ENCODE measurements at regions not wholly inside any gene's neighbourhood (a gene's known extent, or its start where the extent isn't known, plus 50 kb on each side); places are given as distances from the start of the nearest gene placed in this dataset.

- H3K9me3 ChIP-seq (ENCODE audit: control insufficient read depth, low read depth, low read length): no peaks in the 10 kb centered on the region
- H3K9me3 Mint-ChIP-seq: peaks cover 6 to 7% of the 10 kb centered on the region in 2 experiments
These were observed 69.2 kb downstream of the SLC41A2 start for GRCh38 chr12:104888892-104889291.

More at GRCh38 chr12:104888892-104889291, 69.2 kb downstream of the SLC41A2 start:
- Histone ChIP-seq H2BK120ac (ENCODE audit: low read depth, low read length, poor library complexity, severe bottlenecking) (no peak overlapping the region), H3K27me3 (ENCODE audit: insufficient read depth, low read length) (no peaks in the 10 kb centered on the region), H3K79me2 (ENCODE audit: insufficient read depth, low read length) (no peaks in the 10 kb centered on the region), H3K14ac (ENCODE audit: insufficient read depth, low read length) (no peak overlapping the region), H4K20me1 (ENCODE audit: control insufficient read depth, insufficient read depth, insufficient read length) (no peaks in the 10 kb centered on the region), H2BK15ac (ENCODE audit: low read depth, low read length) (no peak overlapping the region), H3K4me1 (ENCODE audit: insufficient read depth, low read length) (no peaks in the 10 kb centered on the region), H2BK5ac (ENCODE audit: insufficient read length, low read length) (no peak overlapping the region), H2AFZ (ENCODE audit: low read length) (no peak overlapping the region), H3T11ph (ENCODE audit: low read length) (no peak overlapping the region), H3K56ac (ENCODE audit: insufficient read length, low read depth, low read length) (no peak overlapping the region), H3K9ac (ENCODE audit: extremely low read depth, insufficient read length, low read length) (no peak overlapping the region), H3K4ac (ENCODE audit: low read depth, low read length) (no peak overlapping the region), H3K23ac (ENCODE audit: insufficient read length, low read depth, low read length) (no peak overlapping the region), H2BK12ac (ENCODE audit: insufficient read length, low read depth, low read length) (no peak overlapping the region), H3K79me1 (ENCODE audit: insufficient read depth, low read depth, low read length, poor library complexity, severe bottlenecking) (no peaks in the 10 kb centered on the region), H3K23me2 (ENCODE audit: insufficient read length, low read depth, low read length, poor library complexity, severe bottlenecking) (no peaks in the 10 kb centered on the region), H2AK5ac (ENCODE audit: insufficient read length, low read length) (no peak overlapping the region), H2BK20ac (ENCODE audit: low read depth, low read length, poor library complexity, severe bottlenecking) (no peak overlapping the region), H3K4me2 (ENCODE audit: insufficient read depth, insufficient read length, low read length) (no peak overlapping the region), H4K91ac (ENCODE audit: insufficient read length, low read depth, low read length) (no peak overlapping the region), H4K5ac (ENCODE audit: insufficient read length, low read depth, low read length) (no peak overlapping the region), H3K27ac (ENCODE audit: insufficient read length, low read depth, low read length) (no peak overlapping the region), H4K8ac (replicated peaks; ENCODE audit: insufficient read length, low read depth, low read length) (no peak overlapping the region), H3K18ac (ENCODE audit: insufficient read length, low read depth, low read length) (no peak overlapping the region)
- Mint-ChIP-seq H3K36me3 (ENCODE audit: insufficient read depth in 1 of 3, low read depth in 3 of 3) (peaks cover 4 to 7% (median 5%) of the 10 kb centered on the region in 3 experiments; a peak in 6 of 7 replicates), H3K4me1 (no peaks in the 10 kb centered on the region), H3K27me3 (ENCODE audit: low read depth) (no peaks in the 10 kb centered on the region), H3K4me3 (no peak overlapping the region), H3K27ac (no peak overlapping the region)
- no peak for DNase-seq
- no peak for TF ChIP-seq CTCF (conservative IDR thresholded peaks at IDR 0.05)
